Sigmoid colon (tissue), 4 donors: ENCODE measurements at regions not wholly inside any gene's neighbourhood (a gene's known extent, or its start where the extent isn't known, plus 50 kb on each side); places are given as distances from the start of the nearest gene placed in this dataset.

Source experiments
- CTCF ChIP-seq, 4 experiments: fragments of 450-650 bp in 3 of 4; fragments of 200-600 bp in 1 of 4; IDR thresholded peaks; one replicate each; pipeline ENCODE4 v1.5.1; 2016 to 2019; ENCODE audit warnings: antibody characterized with exemption in 4 of 4, mild to moderate bottlenecking in 3 of 4, moderate library complexity in 2 of 4
- EP300 ChIP-seq, 4 donors: sonication (generic); formaldehyde crosslinking; IDR thresholded peaks; one replicate each; pipeline ENCODE4 v1.6.1; 2017; ENCODE audit warnings: antibody characterized with exemption in 4 of 4
- POLR2A ChIP-seq, 2 donors: fragments of 450-650 bp; IDR thresholded peaks; one replicate each; pipeline ENCODE4 v1.6.1; 2016; ENCODE audit warnings: antibody characterized with exemption in 2 of 2, mild to moderate bottlenecking in 2 of 2, moderate library complexity in 2 of 2
- POLR2AphosphoS5 ChIP-seq, 4 donors: sonication (generic); formaldehyde crosslinking; IDR thresholded peaks; one replicate each; pipeline ENCODE4 v1.6.1; 2017; ENCODE audit warnings: antibody characterized with exemption in 4 of 4

DNA sequence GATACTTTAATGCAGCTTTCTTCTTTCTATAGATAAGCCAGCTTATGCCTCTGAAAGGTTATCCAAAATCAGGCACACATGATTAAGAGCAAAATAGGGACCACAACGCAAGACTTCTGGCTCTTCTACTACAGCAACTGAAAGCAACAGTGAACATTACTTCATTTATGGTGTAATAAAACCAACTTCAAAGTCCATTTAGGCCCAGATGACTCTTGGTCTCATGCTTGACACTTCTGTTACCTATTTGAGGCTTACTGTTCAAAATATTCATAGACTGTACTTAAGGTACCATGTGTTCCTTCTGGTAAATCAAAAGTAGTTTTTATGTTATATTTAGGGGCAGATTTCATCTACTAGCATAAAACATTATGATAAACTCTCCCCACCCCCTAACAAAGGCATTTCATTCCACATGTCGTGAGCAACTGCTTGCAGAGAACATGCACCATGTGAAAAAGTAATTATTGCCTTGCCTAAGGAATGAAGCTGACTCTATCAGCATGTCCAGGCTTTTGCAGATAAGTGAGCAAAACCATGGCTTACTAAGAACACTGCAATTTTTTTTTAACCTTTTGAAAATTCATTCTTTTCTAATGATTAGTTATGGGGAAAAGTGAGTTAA is 154.9 kb upstream of the ITGB1 start:
- TF ChIP-seq CTCF (IDR thresholded peaks at IDR 0.05) (no peak), POLR2A (IDR thresholded peaks at IDR 0.05) (no peak), EP300 (IDR thresholded peaks at IDR 0.05) (no peak), POLR2AphosphoS5 (IDR thresholded peaks at IDR 0.05) (no peak)
